ENCODE measurements at regions not wholly inside any gene's neighbourhood (a gene's known extent, or its start where the extent isn't known, plus 50 kb on each side); places are given as distances from the start of the nearest gene placed in this dataset.

DNA sequence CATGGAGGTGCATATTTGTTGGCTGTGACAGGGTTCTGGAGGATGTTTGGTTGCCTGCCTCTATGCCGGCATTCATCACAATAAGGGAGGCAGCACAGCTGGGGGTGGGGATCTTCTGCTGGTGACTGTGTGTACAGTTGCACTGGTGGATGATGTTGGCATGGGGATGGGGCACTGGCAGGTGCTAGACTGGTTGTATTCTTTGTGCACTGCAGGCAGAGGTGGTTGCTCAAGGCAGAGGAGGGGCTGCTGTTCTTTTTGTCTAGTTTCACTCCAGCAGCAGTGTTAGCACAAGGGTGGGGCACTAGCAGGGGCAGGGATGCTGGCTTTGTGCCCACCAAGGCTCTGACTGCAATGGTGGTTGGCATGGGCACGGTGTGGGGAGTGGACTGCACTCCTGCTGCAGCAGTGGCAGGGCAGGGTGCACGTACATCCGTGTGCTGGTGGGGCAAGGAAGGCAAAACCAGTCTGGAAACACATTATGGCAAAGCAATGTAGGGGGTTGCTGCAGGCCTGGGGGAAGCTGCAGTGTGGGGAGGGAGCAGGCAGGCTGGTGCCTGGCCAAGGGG lies 69.3 kb downstream of the ISOC1 start:
- TF ChIP-seq, protein P1, sequence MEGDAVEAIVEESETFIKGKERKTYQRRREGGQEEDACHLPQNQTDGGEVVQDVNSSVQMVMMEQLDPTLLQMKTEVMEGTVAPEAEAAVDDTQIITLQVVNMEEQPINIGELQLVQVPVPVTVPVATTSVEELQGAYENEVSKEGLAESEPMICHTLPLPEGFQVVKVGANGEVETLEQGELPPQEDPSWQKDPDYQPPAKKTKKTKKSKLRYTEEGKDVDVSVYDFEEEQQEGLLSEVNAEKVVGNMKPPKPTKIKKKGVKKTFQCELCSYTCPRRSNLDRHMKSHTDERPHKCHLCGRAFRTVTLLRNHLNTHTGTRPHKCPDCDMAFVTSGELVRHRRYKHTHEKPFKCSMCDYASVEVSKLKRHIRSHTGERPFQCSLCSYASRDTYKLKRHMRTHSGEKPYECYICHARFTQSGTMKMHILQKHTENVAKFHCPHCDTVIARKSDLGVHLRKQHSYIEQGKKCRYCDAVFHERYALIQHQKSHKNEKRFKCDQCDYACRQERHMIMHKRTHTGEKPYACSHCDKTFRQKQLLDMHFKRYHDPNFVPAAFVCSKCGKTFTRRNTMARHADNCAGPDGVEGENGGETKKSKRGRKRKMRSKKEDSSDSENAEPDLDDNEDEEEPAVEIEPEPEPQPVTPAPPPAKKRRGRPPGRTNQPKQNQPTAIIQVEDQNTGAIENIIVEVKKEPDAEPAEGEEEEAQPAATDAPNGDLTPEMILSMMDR (conservative IDR thresholded peaks at IDR 0.05; ENCODE audit: low read depth, low read length) = no peak
- H3K4me2 ChIP-seq = no peak overlapping the region
- H4K20me1 ChIP-seq (ENCODE audit: insufficient read depth) = no peaks in the 10 kb centered on the region
- H3K36me3 ChIP-seq (ENCODE audit: insufficient read depth) = no peaks in the 10 kb centered on the region
- H3K27me3 ChIP-seq (ENCODE audit: insufficient read depth, low read depth) = no peaks in the 10 kb centered on the region
- H3K4me1 ChIP-seq (ENCODE audit: low read depth, poor library complexity, severe bottlenecking) = no peaks in the 10 kb centered on the region
- H3K4me3 ChIP-seq (IDR thresholded peaks at IDR 0.05; ENCODE audit: insufficient read depth, low read depth, low read length) = no peak overlapping the region
- H3K79me2 ChIP-seq (ENCODE audit: insufficient read depth, low read depth) = no peaks in the 10 kb centered on the region
- no peak overlapping the region for H2AFZ ChIP-seq (ENCODE audit: low read depth)
- H3K9ac ChIP-seq = no peak overlapping the region
- no peak overlapping the region for H3K27ac ChIP-seq

DNA sequence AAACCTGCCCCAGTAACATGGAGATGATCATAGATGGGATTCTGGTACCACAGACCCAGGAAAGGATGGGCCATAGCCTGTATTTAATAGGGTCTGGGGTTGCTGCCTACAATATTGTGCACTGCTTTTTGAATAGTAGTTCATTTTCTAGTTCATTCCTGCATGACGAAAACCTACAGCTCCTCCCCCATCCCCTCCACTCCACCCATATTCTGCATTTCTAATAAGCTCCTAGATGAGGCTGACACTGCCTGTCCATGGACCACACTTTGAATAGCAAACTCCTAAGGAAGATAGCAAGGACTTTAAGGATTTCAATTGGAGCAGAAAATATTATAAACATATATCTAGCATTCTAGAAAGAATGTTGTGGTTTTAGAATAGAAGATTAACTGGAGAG lies 75.5 kb downstream of the ISOC1 start:
- H3K4me3 ChIP-seq (IDR thresholded peaks at IDR 0.05; ENCODE audit: insufficient read depth, low read depth, low read length) = no peak overlapping the region
- TF ChIP-seq, protein P1 (conservative IDR thresholded peaks at IDR 0.05; ENCODE audit: low read depth, low read length) = no peak

DNA sequence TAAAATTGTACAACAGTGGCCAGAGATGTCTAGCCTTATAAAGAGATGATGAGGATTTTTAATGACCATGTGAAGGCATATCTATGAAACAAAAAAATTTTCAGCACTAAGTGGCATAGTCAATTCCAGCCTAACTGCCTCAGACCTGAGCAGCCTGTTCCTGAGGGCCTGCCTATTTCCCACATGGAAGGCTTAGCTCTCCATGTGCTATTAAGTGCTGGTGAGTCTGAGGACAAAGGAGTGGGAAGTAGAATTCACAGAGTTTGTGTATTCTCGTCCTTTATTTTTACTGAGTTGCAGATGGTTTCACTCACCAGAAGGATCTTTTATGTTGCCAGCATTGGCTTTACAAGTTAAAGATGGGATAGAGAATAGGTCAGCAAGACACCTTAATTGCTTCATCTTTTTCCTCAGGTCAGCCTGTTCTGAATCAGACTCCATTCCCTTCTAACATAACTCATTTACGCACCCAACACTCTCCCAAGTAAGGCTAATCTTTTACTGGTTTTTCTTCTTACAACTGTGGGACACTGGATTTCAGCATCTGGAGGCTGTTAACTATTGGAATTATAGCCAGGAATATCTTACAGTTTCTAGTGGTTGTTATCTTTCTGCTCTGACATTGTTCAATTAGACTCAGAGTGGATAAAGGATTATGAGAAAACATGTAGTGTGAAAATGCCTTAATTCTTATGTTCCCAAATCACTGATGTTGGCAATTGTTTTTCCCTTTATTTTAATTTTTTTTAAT lies 76.8 kb downstream of the ISOC1 start:
- Histone ChIP-seq H3K9ac (no peak overlapping the region), H3K27me3 (ENCODE audit: insufficient read depth, low read depth) (no peaks in the 10 kb centered on the region), H3K27ac (no peak overlapping the region), H2AFZ (ENCODE audit: low read depth) (no peak overlapping the region), H3K4me3 (IDR thresholded peaks at IDR 0.05; ENCODE audit: insufficient read depth, low read depth, low read length) (no peak overlapping the region), H3K4me2 (no peak overlapping the region), H3K4me1 (ENCODE audit: low read depth, poor library complexity, severe bottlenecking) (no peaks in the 10 kb centered on the region), H3K36me3 (ENCODE audit: insufficient read depth) (no peaks in the 10 kb centered on the region), H3K79me2 (ENCODE audit: insufficient read depth, low read depth) (no peaks in the 10 kb centered on the region), H4K20me1 (ENCODE audit: insufficient read depth) (no peaks in the 10 kb centered on the region)
- TF ChIP-seq, protein P1 (conservative IDR thresholded peaks at IDR 0.05; ENCODE audit: low read depth, low read length) = no peak

More for the DNA sequence above, 75.5 kb downstream of the ISOC1 start:
- Histone ChIP-seq H3K9ac (no peak overlapping the region), H3K27me3 (ENCODE audit: insufficient read depth, low read depth) (no peaks in the 10 kb centered on the region), H2AFZ (ENCODE audit: low read depth) (no peak overlapping the region), H4K20me1 (ENCODE audit: insufficient read depth) (no peaks in the 10 kb centered on the region), H3K36me3 (ENCODE audit: insufficient read depth) (no peaks in the 10 kb centered on the region), H3K4me1 (ENCODE audit: low read depth, poor library complexity, severe bottlenecking) (no peaks in the 10 kb centered on the region), H3K27ac (no peak overlapping the region), H3K4me2 (no peak overlapping the region), H3K79me2 (ENCODE audit: insufficient read depth, low read depth) (no peaks in the 10 kb centered on the region)

DNA sequence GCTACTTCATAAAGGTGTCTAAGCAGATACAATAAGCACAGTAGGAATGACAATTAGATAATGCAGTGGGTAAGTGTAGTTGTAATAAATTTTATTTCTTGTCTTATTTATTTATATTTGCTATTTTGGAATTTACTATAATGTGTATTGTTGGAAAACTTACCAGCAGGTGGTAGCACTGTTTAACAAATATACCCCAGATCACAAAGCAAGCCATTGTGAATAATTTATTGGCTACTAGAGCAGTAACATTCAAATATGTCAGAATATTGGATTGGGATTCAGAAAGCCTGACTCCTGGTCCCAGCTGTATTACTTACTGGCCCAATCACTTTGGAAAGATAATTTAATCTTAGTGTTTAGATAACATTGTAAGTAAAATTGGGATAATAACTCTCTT lies 78.0 kb downstream of the ISOC1 start:
- Histone ChIP-seq H3K36me3 (ENCODE audit: insufficient read depth) (no peaks in the 10 kb centered on the region), H3K4me2 (no peak overlapping the region), H3K4me3 (IDR thresholded peaks at IDR 0.05; ENCODE audit: insufficient read depth, low read depth, low read length) (no peak overlapping the region), H4K20me1 (ENCODE audit: insufficient read depth) (no peaks in the 10 kb centered on the region), H3K4me1 (ENCODE audit: low read depth, poor library complexity, severe bottlenecking) (no peaks in the 10 kb centered on the region), H3K27me3 (ENCODE audit: insufficient read depth, low read depth) (no peaks in the 10 kb centered on the region), H2AFZ (ENCODE audit: low read depth) (no peak overlapping the region), H3K79me2 (ENCODE audit: insufficient read depth, low read depth) (no peaks in the 10 kb centered on the region), H3K27ac (no peak overlapping the region), H3K9ac (no peak overlapping the region)
- TF ChIP-seq, protein P1 (conservative IDR thresholded peaks at IDR 0.05; ENCODE audit: low read depth, low read length) = peak; percentile 28; the same call in 1 of the 2 replicates

Data from KMS-11 (cell line).